BE2C (cell line): ENCODE measurements at regions not wholly inside any gene's neighbourhood (a gene's known extent, or its start where the extent isn't known, plus 50 kb on each side); places are given as distances from the start of the nearest gene placed in this dataset.
"Not testable (repeated sequence)": the region's sequence is repeated elsewhere in the genome, so short reads cannot be mapped to it uniquely, and the experiment has no call there.

ENCODE experiments used
- DNase-seq: peaks from one replicate; pipeline ENCODE4 v3.0.0-alpha.2; 2020
- H3K27me3 ChIP-seq: fragments of 250-450 bp; sonication (Bioruptor Pico); 2 replicates; pipeline ENCODE4 v1.5.1; 2020; ENCODE audit warnings: mild to moderate bottlenecking
- H3K36me3 ChIP-seq: fragments of 250-450 bp; sonication (Bioruptor Pico); 2 replicates; pipeline ENCODE4 v1.5.1; 2020; ENCODE audit warnings: mild to moderate bottlenecking
- H3K4me1 ChIP-seq: fragments of 250-450 bp; sonication (Bioruptor Pico); 2 replicates; pipeline ENCODE4 v1.5.1; 2020
- H3K4me3 ChIP-seq: 2 replicates; pipeline ENCODE4 v1.5.1; 2011; ENCODE audit warnings: low read depth, low read length
- H3K9me3 ChIP-seq: fragments of 250-450 bp; sonication (Bioruptor Pico); 2 replicates; pipeline ENCODE4 v1.5.1; 2020

DNA sequence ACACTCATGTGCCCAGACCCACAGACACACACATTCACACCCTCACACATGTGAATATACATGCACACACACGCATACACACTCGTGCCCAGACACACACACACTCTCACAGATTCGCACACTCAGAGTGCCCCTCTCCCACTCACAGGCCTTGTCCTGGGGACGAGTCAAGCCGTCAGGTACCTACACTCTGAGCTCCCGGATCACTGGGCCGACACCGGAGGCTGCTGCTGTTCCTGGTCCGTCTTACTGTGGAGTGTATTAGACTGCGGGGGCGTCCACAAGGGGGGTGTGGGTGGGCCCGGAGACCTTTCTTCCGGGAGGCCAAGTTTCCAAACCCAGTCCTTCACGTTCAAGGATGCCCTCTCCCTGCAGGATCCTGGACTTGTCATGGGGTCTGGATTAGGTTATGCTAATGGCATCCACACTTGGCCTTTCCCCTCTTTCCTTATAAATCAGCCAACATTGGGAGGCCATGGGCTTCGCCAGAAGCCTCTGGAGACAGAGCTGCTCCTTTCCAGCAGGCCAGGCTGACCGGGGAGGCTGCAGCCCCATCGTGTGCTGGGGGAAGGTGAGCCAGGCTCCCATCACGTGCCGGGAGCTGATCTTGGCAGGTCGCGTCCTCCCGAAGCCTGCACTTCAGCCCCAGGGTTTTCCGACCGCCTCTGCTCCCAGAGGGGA is 186.4 kb downstream of the NPIPB11 start:
- not testable (repeated sequence) for H3K4me1 ChIP-seq, DNase-seq, H3K36me3 ChIP-seq, H3K9me3 ChIP-seq, H3K4me3 ChIP-seq, H3K27me3 ChIP-seq

DNA sequence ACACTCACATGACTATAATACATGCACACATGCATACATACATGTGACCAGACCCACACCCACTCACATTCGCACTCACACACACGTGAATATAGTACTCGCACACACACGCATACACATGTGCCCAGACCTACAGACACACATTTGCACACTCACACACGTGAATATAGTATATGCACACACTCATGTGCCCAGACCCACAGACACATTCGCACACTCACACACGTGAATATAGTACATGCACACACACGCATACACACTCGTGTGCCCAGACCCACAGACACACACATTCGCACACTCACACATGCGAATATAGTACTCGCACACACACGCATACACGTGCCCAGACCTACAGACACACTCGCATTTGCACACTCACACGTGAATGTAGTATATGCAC is 186.9 kb downstream of the NPIPB11 start:
- H3K9me3 ChIP-seq, H3K4me1 ChIP-seq, H3K36me3 ChIP-seq, DNase-seq, H3K27me3 ChIP-seq, H3K4me3 ChIP-seq: not testable (repeated sequence)

DNA sequence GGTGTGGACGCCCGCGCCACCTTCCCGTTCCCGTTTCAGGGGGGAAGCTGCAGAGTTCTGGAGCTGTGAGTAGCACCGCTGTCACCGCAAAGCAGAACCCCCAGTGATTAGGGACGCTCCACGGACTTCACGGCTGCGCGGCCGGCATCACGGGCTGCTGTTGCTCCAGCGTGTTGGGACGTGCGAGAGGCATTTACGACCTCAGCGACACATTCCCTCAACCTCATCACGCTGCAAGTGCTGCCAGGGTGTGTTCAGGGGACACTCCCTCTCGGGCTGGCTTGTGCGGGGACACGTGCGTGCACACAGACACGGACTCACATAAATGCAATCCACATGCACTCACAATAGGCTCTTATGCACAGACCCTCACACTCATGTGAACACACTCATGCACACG is 187.9 kb downstream of the NPIPB11 start:
- not testable (repeated sequence) for H3K4me3 ChIP-seq, H3K36me3 ChIP-seq, H3K27me3 ChIP-seq, H3K9me3 ChIP-seq, H3K4me1 ChIP-seq, DNase-seq

DNA sequence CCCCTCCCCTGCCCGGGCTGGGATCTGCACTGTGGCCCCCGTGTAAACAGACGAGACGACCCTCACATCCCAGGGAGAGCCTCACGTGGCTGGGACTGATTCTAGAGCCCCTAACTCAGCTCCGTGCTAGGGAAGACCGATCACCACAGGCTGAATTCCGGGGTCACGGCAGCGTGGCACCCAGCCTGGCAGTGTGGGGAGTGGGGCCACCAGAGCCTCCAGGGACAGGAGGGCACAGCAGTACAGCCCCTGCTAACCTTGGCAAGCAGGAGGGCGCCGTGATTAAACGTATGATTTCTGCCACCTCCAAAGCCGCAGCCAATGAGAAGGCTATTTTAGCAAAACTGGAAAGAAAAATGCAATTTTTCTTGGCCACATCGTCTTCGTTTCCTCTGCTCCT is 188.3 kb downstream of the NPIPB11 start:
- H3K27me3 ChIP-seq, H3K9me3 ChIP-seq, H3K4me1 ChIP-seq, H3K4me3 ChIP-seq, DNase-seq, H3K36me3 ChIP-seq: not testable (repeated sequence)

DNA sequence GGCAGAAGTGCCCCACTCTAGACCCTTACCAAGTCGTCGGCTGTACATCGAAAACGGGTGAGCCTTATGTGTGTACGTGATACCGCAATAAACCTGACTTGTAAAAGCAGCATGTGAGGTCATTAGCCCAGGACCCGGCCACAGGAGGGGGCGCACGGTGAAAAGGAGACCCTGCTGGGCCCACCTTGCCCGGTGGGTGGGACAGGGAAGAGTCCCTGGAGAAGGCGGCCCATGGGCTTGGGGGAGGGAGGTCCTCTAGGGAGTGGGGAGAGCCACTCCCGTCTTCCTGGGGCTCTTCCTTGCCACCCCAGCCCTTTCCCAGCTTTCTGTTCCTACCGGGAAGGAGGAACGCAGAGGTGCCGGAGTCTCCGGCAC is 188.8 kb downstream of the NPIPB11 start:
- not testable (repeated sequence) for H3K4me3 ChIP-seq, DNase-seq, H3K9me3 ChIP-seq, H3K4me1 ChIP-seq, H3K27me3 ChIP-seq, H3K36me3 ChIP-seq

DNA sequence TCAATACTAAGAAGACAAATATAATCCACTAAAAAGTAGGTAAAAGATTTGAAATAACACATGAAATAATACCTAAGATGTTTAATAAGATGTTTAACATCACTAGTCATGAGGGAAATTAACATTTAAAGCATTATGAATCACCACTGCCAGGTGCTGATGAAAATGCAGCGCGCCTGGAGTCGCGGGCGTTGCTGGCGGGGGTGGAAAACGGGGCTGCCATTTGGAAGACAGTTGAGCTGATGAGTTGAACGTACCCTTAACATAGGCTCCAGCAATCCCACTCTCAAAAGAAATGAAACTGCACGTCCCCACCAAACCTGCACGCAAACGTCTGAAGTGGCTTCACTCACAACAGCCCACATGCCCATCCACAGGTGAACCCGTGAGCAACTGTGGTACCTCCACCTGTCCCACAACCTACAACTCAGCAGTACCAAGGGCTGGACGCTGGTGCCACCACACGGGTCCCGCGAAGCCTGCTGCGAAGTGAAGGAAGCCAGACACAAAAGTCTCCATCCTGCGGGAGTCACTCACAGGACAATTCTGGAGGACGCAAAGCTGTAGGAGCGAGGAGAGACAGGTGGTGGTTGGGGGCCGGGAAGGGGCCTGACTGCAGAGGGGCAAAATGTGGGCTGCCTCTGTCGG is 189.3 kb downstream of the NPIPB11 start:
- not testable (repeated sequence) for H3K36me3 ChIP-seq, H3K4me3 ChIP-seq, H3K27me3 ChIP-seq, H3K4me1 ChIP-seq, DNase-seq, H3K9me3 ChIP-seq

DNA sequence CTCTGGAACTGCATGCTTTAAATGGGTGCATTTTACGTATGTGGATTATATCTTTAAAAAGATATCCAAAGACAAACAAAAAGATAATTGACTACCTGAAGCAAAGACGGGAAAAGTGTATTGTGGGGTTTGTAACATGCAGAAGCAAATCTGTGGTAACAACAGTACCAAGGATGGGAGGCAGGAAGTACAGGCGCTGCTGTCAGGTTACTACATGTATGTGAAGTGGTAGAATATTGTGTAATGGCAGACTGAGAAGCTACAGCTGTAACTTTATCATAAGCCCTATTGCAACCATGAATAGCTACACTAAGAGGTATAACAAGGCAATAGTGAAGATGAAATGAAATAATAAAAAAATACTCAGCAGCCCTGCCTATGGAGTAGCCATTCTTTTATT is 192.7 kb downstream of the NPIPB11 start:
- DNase-seq, H3K4me1 ChIP-seq: not testable (repeated sequence)

DNA sequence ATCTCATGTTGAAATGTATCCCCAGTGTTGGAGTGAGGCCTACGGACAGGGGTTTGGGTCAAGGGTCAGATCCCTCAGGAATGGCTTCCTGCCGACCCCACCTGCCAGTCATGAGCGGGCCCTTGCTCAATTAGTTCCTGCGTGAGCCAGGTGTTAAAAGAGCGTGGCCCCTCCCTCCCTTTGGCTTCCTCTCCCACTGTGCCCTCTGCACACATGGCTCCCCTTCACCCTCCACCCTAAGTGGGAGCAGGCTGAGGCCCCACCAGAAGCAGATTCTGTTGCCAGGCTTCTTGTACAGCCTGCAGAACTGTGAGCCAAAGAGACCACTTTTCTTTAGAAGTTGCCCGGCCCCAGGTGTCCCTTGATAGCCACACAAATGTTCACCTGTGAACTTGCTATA is 193.3 kb downstream of the NPIPB11 start:
- H3K27me3 ChIP-seq, H3K9me3 ChIP-seq, H3K4me3 ChIP-seq: not testable (repeated sequence)

More for the DNA sequence above, 192.7 kb downstream of the NPIPB11 start:
- H3K27me3 ChIP-seq, H3K36me3 ChIP-seq, H3K4me3 ChIP-seq, H3K9me3 ChIP-seq: not testable (repeated sequence)

DNA sequence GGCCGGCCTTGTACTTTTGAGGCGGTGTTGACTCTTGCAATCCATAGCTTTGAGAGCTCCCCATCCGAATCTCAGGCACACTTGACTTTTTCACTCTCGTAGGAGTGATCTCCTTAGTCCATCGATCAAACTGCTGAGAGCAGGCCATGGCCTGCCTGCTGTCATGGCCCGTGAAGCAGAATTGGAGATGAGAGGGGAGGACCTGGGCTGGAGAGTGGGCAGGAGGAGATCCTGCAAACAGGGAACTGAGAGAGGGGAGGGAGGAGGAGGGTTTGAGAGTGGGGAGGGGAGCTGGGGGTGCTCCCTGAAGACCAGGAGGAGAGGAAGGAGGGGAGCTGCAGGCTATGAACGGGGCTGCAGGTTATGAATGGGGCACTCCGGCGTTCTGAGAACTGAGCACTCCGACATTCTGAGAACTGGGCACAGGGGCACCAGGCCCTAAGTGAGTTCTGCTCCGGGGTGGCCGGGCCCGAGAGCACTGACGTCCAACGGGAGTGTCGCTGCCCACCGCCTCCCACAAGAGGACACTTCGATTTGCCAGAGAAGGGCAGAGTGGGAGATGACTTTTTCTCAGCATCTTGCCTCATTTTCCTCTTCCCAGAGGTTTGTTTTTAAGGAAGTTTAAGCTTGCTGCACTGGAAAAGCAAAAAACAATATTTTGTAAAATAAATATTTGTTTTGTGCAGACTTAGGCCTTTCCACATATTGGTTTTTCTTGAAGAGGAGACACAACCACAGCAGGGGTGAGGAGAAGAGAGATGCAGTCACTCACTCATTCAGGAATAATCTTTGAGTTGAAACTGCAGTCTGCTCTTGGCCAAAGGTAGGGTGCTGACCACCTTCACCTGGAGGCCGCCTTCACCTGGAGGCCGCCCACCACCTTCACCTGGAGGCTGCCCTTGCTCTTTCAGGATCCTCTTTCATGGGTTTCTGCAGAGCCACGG is 194.2 kb downstream of the NPIPB11 start:
- not testable (repeated sequence) for H3K27me3 ChIP-seq, H3K9me3 ChIP-seq, H3K4me3 ChIP-seq, H3K4me1 ChIP-seq, DNase-seq, H3K36me3 ChIP-seq

More for the DNA sequence above, 193.3 kb downstream of the NPIPB11 start:
- not testable (repeated sequence) for DNase-seq, H3K36me3 ChIP-seq, H3K4me1 ChIP-seq

DNA sequence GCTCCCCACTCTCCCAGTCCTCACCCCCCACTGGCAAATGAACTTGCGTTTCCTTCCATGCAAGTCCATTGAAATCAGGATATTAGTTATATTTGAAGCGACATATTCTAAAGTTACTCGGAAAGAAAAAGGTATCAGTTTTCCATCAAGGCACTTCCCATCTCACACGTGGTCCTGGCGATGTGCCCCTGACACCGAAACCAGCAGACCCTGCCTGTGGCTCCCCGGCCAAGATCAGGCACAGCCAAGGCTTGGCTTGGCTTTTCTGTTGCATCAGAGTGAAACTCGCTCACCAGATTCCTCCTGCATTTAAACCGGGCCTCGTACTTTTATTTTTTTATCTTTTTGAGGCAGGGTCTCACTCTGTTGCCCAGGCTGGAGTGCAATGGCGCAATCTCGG is 195.1 kb downstream of the NPIPB11 start:
- H3K4me3 ChIP-seq: not testable (repeated sequence)

DNA sequence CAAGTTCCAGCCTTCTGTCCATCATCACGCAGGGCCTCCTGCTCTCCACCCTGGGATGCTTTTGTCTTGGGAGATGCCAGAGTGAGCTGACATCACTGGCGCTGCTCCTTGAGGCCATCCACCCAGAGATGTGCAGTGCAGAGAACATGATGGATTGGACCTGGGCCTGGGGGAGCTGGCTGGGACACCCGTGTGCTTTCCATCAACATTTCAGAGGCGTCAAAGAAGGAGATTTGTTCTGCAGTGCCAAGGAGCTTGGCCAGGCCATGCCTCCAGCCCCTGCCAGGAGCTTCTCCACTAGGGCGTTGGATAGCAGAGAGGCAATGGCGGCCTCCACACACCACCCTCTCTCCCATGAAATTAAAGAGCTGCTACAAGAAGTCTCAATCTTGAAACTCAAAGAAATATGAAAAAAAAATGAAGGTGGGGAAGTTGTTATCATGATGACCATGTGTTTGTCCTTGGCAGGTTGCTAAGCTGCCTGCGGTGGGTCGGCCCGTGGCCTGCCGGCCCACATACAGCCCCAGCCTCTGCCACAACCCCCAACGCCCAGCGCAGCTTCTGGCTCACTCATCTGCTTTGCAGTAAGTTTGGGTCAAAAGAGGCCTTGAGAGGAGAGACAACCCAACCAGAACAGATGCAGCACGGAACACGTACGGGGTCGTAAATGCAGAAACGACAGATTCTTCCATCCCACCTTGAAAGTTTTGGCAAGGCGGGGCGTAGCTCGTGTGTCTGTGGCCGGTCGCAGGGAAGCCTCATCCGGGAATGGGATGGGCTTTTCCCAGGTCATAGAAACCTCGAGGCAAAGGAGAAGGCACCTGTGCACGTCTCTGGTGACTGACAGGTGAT is 196.0 kb downstream of the NPIPB11 start:
- not testable (repeated sequence) for H3K27me3 ChIP-seq, H3K36me3 ChIP-seq, H3K4me3 ChIP-seq, H3K9me3 ChIP-seq, H3K4me1 ChIP-seq, DNase-seq

More for the DNA sequence above, 195.1 kb downstream of the NPIPB11 start:
- not testable (repeated sequence) for H3K27me3 ChIP-seq, H3K4me1 ChIP-seq, DNase-seq, H3K36me3 ChIP-seq, H3K9me3 ChIP-seq

DNA sequence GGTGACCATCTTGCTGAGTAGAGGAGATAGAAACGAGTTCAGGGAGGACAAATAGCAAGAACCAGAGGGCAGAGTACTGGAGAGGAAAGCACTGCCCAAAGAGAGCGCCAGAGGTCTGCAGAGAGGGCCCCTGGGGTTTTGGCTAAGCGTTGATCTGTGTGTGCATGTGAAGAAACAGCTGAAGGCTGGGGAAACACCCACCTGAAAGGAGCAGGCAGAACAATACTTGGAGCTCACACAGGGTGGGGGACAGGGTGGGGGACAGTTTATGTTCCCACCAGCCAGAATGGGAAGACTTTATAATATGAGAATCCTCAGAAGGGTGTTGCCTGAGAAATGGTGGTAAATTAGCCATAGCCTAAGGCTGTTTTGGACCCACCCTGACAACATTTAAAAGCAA is 200.4 kb downstream of the NPIPB11 start:
- H3K27me3 ChIP-seq, H3K9me3 ChIP-seq, H3K4me3 ChIP-seq: not testable (repeated sequence)

DNA sequence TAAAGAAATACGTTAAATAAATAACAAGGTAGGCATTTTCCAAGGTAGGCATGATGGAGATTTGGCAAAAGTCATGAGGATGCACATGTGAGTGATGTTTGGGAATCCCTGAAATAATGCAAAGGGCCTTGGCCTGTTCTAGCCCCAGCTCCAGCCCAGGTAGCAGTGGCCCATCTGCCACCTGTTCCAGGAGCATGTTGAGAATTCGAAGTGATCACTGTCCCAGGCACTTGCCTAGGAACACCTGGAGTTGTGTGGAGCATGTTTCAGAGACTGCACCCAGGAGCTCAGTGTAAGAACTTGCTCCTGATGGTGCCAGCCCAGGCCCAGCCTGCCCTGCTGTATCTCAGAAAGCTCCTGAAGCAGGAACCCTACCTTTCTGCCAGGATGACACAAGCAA is 201.4 kb downstream of the NPIPB11 start:
- H3K36me3 ChIP-seq, H3K4me3 ChIP-seq, H3K27me3 ChIP-seq, DNase-seq, H3K9me3 ChIP-seq: not testable (repeated sequence)
- H3K4me1 ChIP-seq: peaks cover 15% of the 10 kb centered on the region

More for the DNA sequence above, 200.4 kb downstream of the NPIPB11 start:
- H3K4me1 ChIP-seq: peaks cover 12% of the 10 kb centered on the region
- not testable (repeated sequence) for H3K36me3 ChIP-seq, DNase-seq
